NB4 (cell line): ENCODE measurements at regions not wholly inside any gene's neighbourhood (a gene's known extent, or its start where the extent isn't known, plus 50 kb on each side); places are given as distances from the start of the nearest gene placed in this dataset.

Source experiments
- DNase-seq: peaks from one replicate; pipeline ENCODE4 v3.0.0; 2010; ENCODE audit warnings: low read depth
- H3K4me3 ChIP-seq: one replicate; pipeline ENCODE4 v1.5.1; 2011; ENCODE audit warnings: mild to moderate bottlenecking, low read depth, low read length, moderate library complexity
- CTCF ChIP-seq: IDR thresholded peaks from one replicate; pipeline ENCODE4 v1.5.1; 2012; ENCODE audit warnings: low read depth, low read length
- MYC ChIP-seq: IDR thresholded peaks from 2 replicates; pipeline ENCODE4 v1.6.1; 2011; ENCODE audit warnings: low read depth, low read length
- POLR2A ChIP-seq: IDR thresholded peaks from 2 replicates; pipeline ENCODE4 v1.6.1; 2011; ENCODE audit warnings: mild to moderate bottlenecking; ENCODE audit not compliant: insufficient read length; ENCODE audit errors: extremely low read depth
- TF ChIP-seq, protein P1 (sequence below): IDR thresholded peaks from 2 replicates; pipeline ENCODE4 v1.6.1; 2011; ENCODE audit warnings: low read depth, low read length

- peak; percentile 40 for DNase-seq
- TF ChIP-seq MYC = no peak
These were observed 975.5 kb downstream of the OLFM4 start for GRCh38 chr13:54004026-54004699.

DNA sequence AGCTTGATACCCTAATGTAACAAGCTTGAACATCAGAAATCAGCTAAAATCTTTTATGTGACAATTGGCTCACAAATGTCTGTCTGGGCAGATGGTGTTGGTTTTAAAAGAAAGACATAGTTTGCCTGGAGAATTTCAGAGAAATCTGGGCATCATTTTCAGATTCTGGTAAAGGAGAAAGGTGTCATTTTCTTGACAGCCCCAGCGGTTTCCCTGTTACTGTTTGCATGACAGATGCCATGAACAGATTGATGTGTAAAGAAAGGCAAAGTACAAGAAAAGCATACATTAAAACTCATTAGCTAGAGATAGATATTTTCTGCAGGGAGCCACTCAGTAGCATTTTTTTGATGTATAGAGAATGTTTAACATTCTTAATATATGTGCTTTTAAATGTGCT, 987.9 kb downstream of the OLFM4 start:
- DNase-seq = no peak
- TF ChIP-seq CTCF = no peak
- TF ChIP-seq, protein P1, sequence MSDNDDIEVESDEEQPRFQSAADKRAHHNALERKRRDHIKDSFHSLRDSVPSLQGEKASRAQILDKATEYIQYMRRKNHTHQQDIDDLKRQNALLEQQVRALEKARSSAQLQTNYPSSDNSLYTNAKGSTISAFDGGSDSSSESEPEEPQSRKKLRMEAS = no peak
- H3K4me3 ChIP-seq = no peak overlapping the region

More at GRCh38 chr13:54004026-54004699, 975.5 kb downstream of the OLFM4 start:
- no peak overlapping the region for H3K4me3 ChIP-seq

DNA sequence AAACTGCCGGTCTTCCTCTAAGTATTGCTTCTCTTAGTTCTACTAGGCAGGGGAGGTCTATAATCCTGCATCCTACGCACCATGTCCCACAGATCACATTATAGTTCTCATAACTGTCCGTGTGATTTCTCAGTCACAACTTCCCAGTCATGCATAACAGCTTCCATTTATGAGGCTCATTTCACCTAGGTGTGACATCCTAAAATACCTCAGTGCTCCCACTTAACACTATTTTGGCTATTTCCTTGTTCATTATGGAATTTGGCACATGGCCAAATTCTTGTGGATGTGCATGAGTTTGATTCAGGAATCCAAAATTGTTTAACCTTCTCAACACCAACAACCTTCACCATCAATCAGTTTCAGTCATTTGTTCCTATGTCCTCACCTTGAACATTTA, 989.9 kb downstream of the OLFM4 start:
- DNase-seq = no peak
- TF ChIP-seq CTCF = no peak
- TF ChIP-seq MYC = no peak
- TF ChIP-seq, protein P1 = no peak
- TF ChIP-seq POLR2A = no peak
- H3K4me3 ChIP-seq = no peak overlapping the region

DNA sequence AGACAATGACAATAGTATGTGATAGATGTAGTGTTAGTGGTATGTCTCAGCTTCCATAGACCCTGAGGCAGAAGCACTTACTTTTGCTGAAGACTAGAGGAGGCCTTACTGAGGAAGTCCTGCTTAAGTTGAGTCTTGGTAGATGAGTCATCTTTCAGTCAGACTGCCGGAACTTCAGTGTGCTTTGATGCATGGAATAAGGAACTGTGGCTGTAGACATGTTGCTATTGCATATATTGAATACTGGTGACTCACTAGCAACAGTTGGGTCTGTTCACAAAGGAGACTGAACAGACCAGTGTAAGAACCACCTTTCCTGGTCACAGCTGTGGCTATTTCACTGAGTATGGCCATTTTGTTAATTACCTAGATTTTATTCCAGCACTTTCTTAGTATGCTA, 1000.6 kb downstream of the OLFM4 start:
- TF ChIP-seq CTCF = no peak
- TF ChIP-seq MYC = peak; percentile 80
- TF ChIP-seq, protein P1 = peak; percentile 67; the same call in 1 of the 2 replicates
- peak overlapping the region; percentile 37 for H3K4me3 ChIP-seq
- peak; percentile 97 for DNase-seq

DNA sequence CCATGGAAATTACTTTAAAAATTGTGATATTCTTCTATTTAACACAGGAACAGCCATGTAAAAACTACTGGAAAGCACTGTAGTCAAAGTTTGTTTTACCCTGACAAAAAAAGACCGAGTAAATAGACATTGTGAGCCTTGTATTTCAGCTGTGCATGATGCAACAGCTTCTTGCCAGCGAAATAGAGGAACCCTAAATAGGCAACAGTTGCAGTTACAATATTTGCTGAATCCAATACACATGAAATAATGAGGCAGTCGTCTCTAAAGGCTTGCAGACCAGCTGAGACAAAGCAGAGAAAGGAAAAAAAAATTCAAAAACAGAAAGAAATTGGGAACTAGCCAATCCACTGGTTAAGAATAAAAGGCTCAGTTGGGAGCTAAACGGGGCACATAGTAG, 1001.1 kb downstream of the OLFM4 start:
- peak; percentile 75 for DNase-seq
- H3K4me3 ChIP-seq = peak overlapping the region; percentile 37
- TF ChIP-seq, protein P1 = no peak; the same call in 1 of the 2 replicates
- TF ChIP-seq POLR2A (no peak), MYC (no peak), CTCF (no peak)

- DNase-seq = no peak
- H3K4me3 ChIP-seq = no peak overlapping the region
- TF ChIP-seq, protein P1 = no peak
- TF ChIP-seq CTCF (no peak), POLR2A (no peak), MYC (no peak)
These were observed 1004.8 kb downstream of the OLFM4 start for GRCh38 chr13:54033323-54033861.
